ENCODE measurements at regions not wholly inside any gene's neighbourhood (a gene's known extent, or its start where the extent isn't known, plus 50 kb on each side); places are given as distances from the start of the nearest gene placed in this dataset.
A peak's percentile ranks its signal among the peaks of the same experiment; 100 is the strongest.
"Not testable (repeated sequence)": the region's sequence is repeated elsewhere in the genome, so short reads cannot be mapped to it uniquely, and the experiment has no call there.

GRCh38 chr4:85102606-85103005 is 136.1 kb upstream of the WDFY3 start:
- no peak for DNase-seq (ENCODE audit: low read depth in 2 of 2)

GRCh38 chr4:85106166-85106565 is 139.7 kb upstream of the WDFY3 start:
- DNase-seq (ENCODE audit: low read depth in 2 of 2): no peak

GRCh38 chr4:85106805-85107336 is 140.4 kb upstream of the WDFY3 start:
- DNase-seq (ENCODE audit: low read depth in 2 of 2): no peak

GRCh38 chr4:85107553-85107952 is 141.1 kb upstream of the WDFY3 start:
- DNase-seq (ENCODE audit: low read depth in 2 of 2): no peak

- no peak for DNase-seq (ENCODE audit: low read depth in 2 of 2)
Measured at GRCh38 chr4:85113706-85114105, 147.2 kb upstream of the WDFY3 start.

GRCh38 chr4:85114526-85114925 is 148.0 kb upstream of the WDFY3 start:
- DNase-seq (ENCODE audit: low read depth in 2 of 2): no peak

DNA sequence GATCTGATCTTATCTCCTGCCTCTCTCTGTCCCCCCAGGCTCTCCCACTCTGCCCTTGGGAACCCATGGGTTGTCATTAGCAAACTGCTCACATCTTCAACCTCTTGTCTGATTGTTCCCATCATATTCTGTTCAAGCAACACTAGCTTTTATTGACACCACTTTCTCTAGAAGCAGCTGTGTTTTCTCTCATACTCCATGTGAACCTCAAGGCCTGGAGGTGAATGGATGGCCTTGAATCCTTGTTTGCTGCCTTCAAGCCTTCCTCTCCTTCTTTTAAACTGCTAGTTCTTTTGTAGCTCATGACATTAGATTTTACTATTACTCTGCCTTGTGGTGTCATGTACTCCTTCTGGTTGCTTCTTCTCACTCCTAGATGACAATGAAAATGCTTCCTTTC is 149.5 kb upstream of the WDFY3 start:
- no peak for DNase-seq (ENCODE audit: low read depth in 2 of 2)

DNA sequence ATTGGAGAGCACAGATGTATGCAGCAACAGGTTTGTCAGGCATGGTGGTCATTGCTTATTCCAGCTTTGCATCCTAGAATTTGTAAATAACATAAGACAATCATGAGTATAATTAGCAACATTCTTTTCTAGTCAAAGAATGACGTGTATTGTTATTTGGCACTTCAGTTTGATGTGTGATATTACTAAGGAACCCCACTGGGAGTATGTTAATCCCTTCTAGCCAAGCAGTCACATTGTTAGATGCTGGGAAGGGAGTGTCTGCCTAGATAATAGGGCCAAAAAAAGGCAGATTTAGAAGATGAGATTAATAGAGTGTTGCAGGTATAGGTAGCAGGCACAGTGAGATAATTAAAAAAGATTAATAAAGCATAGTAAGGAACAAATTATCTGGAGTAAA is 159.2 kb upstream of the WDFY3 start:
- no peak for DNase-seq (ENCODE audit: low read depth in 2 of 2)

DNA sequence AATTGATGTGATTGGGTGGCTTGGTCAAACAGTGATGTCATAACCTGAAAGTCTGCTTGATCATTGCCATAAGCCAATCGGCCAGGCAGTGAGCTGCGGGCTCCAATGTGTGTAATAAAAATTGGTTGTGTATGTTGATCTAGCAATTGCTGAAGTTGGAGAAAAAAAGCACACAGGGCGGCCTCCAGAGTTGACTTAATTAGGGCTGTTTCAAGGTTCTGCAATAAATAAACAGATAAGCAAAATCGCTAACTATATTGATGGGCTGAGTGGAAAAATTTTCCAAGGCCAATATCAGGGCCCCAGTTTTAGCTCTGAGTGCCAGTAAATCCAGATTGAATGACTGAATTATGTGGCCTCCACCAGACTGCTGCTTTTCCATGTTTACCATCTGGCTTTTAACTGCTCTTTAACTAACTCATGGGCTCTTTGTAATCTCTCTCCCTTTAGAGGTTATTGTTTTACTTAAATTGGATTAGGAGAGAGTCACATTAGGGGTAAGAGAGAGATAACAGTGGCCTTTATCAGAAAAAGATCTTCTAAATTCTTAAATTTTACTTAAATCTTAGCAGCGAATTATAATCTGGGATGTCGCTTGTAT is 160.6 kb upstream of the WDFY3 start:
- DNase-seq (ENCODE audit: low read depth in 2 of 2): no peak

- peak; percentile 42 to 45 for DNase-seq (ENCODE audit: low read depth in 2 of 2)
Measured at GRCh38 chr4:85127653-85128052, 161.2 kb upstream of the WDFY3 start.

- no peak for DNase-seq (ENCODE audit: low read depth in 2 of 2)
Measured at GRCh38 chr4:85128246-85129204, 162.0 kb upstream of the WDFY3 start.

- DNase-seq (ENCODE audit: low read depth in 2 of 2): not testable (repeated sequence)
Measured at GRCh38 chr4:85129354-85130125, 163.1 kb upstream of the WDFY3 start.

GRCh38 chr4:85132117-85132516 is 165.6 kb upstream of the WDFY3 start:
- DNase-seq (ENCODE audit: low read depth in 2 of 2): peak; percentile 14 to 24

GRCh38 chr4:85132570-85132969 is 166.1 kb upstream of the WDFY3 start:
- DNase-seq (ENCODE audit: low read depth in 2 of 2): no peak

DNA sequence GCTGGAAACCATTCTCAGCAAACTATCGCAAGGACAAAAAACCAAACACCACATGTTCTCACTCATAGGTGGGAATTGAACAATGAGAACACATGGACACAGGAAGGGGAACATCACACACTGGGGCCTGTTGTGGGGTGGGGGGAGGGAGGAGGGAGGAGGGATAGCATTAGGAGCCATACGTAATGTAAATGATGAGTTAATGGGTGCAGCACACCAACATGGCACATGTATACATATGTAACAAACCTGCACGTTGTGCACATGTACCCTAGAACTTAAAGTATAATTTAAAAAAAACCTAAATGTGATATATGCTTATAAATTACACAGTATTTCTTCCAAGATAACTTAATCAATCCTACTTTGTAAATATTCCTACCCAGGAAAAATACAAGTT is 173.3 kb upstream of the WDFY3 start:
- not testable (repeated sequence) for DNase-seq (ENCODE audit: low read depth in 2 of 2)

GRCh38 chr4:85142451-85142850 is 176.0 kb upstream of the WDFY3 start:
- DNase-seq (ENCODE audit: low read depth in 2 of 2): no peak

GRCh38 chr4:85147481-85148076 is 181.1 kb upstream of the WDFY3 start:
- DNase-seq (ENCODE audit: low read depth in 2 of 2): peak; percentile 64 to 74

GRCh38 chr4:85149676-85150075 is 183.2 kb upstream of the WDFY3 start:
- peak in 1 of 2 donors; percentile 54 for DNase-seq (ENCODE audit: low read depth in 2 of 2)

- no peak for DNase-seq (ENCODE audit: low read depth in 2 of 2)
Measured at GRCh38 chr4:85151371-85151770, 184.9 kb upstream of the WDFY3 start.

DNA sequence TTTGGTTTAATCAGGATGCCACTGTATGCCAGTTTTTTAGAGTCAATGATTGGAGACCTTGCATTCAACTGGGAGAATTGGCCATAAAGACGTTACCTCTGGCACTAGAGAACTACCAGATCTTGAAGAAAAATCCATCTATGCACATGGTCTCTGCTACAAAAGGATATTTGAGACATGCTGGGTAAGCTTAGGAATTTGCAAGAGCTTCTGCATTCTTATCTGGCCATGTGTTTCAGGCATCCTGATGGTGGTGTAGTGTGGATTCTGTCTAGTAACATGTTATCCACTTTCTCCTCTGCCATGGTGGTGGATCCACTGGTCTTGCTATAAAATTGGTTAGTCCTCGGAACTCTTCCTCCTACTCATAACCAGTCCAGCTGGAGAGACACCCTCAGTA is 185.3 kb upstream of the WDFY3 start:
- DNase-seq (ENCODE audit: low read depth in 2 of 2): no peak

DNA sequence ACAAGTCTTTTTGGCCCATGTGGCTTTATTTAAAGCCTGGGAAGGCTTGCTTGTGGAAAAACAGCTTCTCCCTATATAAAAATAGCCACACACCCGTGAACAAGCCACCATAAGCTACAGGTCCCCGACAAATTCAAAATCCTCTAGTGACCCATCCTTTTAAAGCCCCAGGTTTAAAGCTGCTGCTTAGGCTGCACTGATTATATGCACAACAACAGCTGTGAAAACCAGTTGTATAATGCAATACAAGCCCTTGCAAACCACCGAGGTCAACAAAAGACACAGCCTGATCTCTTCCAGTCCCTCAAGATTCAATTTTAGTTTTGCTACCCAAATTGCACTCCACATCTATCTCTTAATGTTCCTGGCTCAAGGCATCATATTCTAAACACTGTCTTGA is 186.0 kb upstream of the WDFY3 start:
- no peak for DNase-seq (ENCODE audit: low read depth in 2 of 2)
